ENCODE measurements at regions not wholly inside any gene's neighbourhood (a gene's known extent, or its start where the extent isn't known, plus 50 kb on each side); places are given as distances from the start of the nearest gene placed in this dataset.

- no peak overlapping the region for H3K4me3 ChIP-seq (ENCODE audit: low read length)
- H3K9ac ChIP-seq (ENCODE audit: low read length) = no peak overlapping the region
- H3F3A ChIP-seq (ENCODE audit: low read length, unreplicated experiment) = no peaks in the 10 kb centered on the region
- H3K36me3 ChIP-seq (ENCODE audit: low read depth, low read length) = no peaks in the 10 kb centered on the region
- intact Hi-C loops (cut with micrococcal nuclease) = no loop called here
- no peaks in the 10 kb centered on the region for H3K27me3 ChIP-seq (ENCODE audit: low read length)
- BruUV-seq (replicated peaks) = no TSS peak
- DNase-seq (no peak), ATAC-seq (no peak)
- no peak overlapping the region for H3K4me2 ChIP-seq (ENCODE audit: low read length)
- H4K20me1 ChIP-seq (ENCODE audit: low read length) = no peaks in the 10 kb centered on the region
- ChIA-PET POLR2A (ENCODE audit: unreplicated experiment) (no interaction called here), CTCF (no interaction called here)
- H3K27ac ChIP-seq (ENCODE audit: low read length) = no peak overlapping the region
- TF ChIP-seq, protein P1, sequence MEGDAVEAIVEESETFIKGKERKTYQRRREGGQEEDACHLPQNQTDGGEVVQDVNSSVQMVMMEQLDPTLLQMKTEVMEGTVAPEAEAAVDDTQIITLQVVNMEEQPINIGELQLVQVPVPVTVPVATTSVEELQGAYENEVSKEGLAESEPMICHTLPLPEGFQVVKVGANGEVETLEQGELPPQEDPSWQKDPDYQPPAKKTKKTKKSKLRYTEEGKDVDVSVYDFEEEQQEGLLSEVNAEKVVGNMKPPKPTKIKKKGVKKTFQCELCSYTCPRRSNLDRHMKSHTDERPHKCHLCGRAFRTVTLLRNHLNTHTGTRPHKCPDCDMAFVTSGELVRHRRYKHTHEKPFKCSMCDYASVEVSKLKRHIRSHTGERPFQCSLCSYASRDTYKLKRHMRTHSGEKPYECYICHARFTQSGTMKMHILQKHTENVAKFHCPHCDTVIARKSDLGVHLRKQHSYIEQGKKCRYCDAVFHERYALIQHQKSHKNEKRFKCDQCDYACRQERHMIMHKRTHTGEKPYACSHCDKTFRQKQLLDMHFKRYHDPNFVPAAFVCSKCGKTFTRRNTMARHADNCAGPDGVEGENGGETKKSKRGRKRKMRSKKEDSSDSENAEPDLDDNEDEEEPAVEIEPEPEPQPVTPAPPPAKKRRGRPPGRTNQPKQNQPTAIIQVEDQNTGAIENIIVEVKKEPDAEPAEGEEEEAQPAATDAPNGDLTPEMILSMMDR (conservative IDR thresholded peaks at IDR 0.05; ENCODE audit: low read depth, low read length) = no peak
- TF ChIP-seq EZH2 (IDR thresholded peaks at IDR 0.05; ENCODE audit: low read length, unreplicated experiment) = no peak
- TF ChIP-seq EZH2phosphoT487 (IDR thresholded peaks at IDR 0.05; ENCODE audit: borderline replicate concordance, low read length) = no peak
- no peaks in the 10 kb centered on the region for H3K79me2 ChIP-seq (ENCODE audit: low read length)
- no peaks in the 10 kb centered on the region for H3K4me1 ChIP-seq (ENCODE audit: insufficient read depth, low read length)
- no peaks in the 10 kb centered on the region for H3K9me2 ChIP-seq (replicated peaks; ENCODE audit: low read length)
- no peak overlapping the region for H2AFZ ChIP-seq (ENCODE audit: low read length)
- H3K9me3 ChIP-seq (ENCODE audit: low read length) = no peaks in the 10 kb centered on the region; the same call in 1 of the 2 replicates
Observed at GRCh38 chr11:80626721-80627120, 1185.9 kb upstream of the TENM4 start.

- DNase-seq = no peak
- Histone ChIP-seq H3K9ac (ENCODE audit: low read length) (no peak overlapping the region), H3K9me2 (replicated peaks; ENCODE audit: low read length) (no peaks in the 10 kb centered on the region), H3K27ac (ENCODE audit: low read length) (no peak overlapping the region), H3K4me3 (ENCODE audit: low read length) (no peak overlapping the region), H3K36me3 (ENCODE audit: low read depth, low read length) (no peaks in the 10 kb centered on the region), H2AFZ (ENCODE audit: low read length) (no peak overlapping the region), H4K20me1 (ENCODE audit: low read length) (no peaks in the 10 kb centered on the region), H3K4me2 (ENCODE audit: low read length) (no peak overlapping the region), H3K9me3 (ENCODE audit: low read length) (no peaks in the 10 kb centered on the region; the same call in 1 of the 2 replicates), H3K79me2 (ENCODE audit: low read length) (no peaks in the 10 kb centered on the region), H3F3A (ENCODE audit: low read length, unreplicated experiment) (no peaks in the 10 kb centered on the region), H3K27me3 (ENCODE audit: low read length) (no peaks in the 10 kb centered on the region), H3K4me1 (ENCODE audit: insufficient read depth, low read length) (no peaks in the 10 kb centered on the region)
- intact Hi-C loops (cut with micrococcal nuclease) = no loop called here
- TF ChIP-seq EZH2phosphoT487 (IDR thresholded peaks at IDR 0.05; ENCODE audit: borderline replicate concordance, low read length) (no peak), EZH2 (IDR thresholded peaks at IDR 0.05; ENCODE audit: low read length, unreplicated experiment) (no peak)
- TF ChIP-seq, protein P1 (conservative IDR thresholded peaks at IDR 0.05; ENCODE audit: low read depth, low read length) = no peak
- no TSS peak for BruUV-seq (replicated peaks)
- ATAC-seq = no peak
- ChIA-PET POLR2A (ENCODE audit: unreplicated experiment) (no interaction called here), CTCF (no interaction called here)
Observed at GRCh38 chr11:80625563-80625962, 1184.7 kb upstream of the TENM4 start.

- no peak overlapping the region for H2AFZ ChIP-seq (ENCODE audit: low read length)
- H3K36me3 ChIP-seq (ENCODE audit: low read depth, low read length) = no peaks in the 10 kb centered on the region
- ATAC-seq = no peak
- peaks cover 4% of the 10 kb centered on the region; the same call in 1 of the 2 replicates for H3K4me1 ChIP-seq (ENCODE audit: insufficient read depth, low read length)
- intact Hi-C loops (cut with micrococcal nuclease) = no loop called here
- H3F3A ChIP-seq (ENCODE audit: low read length, unreplicated experiment) = no peaks in the 10 kb centered on the region
- no peak overlapping the region for H3K4me2 ChIP-seq (ENCODE audit: low read length)
- H3K9ac ChIP-seq (ENCODE audit: low read length) = no peak overlapping the region
- CTCF ChIA-PET = no interaction called here
- TF ChIP-seq EZH2phosphoT487 (IDR thresholded peaks at IDR 0.05; ENCODE audit: borderline replicate concordance, low read length) = no peak
- TF ChIP-seq, protein P1 (conservative IDR thresholded peaks at IDR 0.05; ENCODE audit: low read depth, low read length) = no peak
- no peak for TF ChIP-seq EZH2 (IDR thresholded peaks at IDR 0.05; ENCODE audit: low read length, unreplicated experiment)
- POLR2A ChIA-PET (ENCODE audit: unreplicated experiment) = no interaction called here
- no peaks in the 10 kb centered on the region for H3K9me2 ChIP-seq (replicated peaks; ENCODE audit: low read length)
- H3K4me3 ChIP-seq (ENCODE audit: low read length) = no peak overlapping the region
- no peaks in the 10 kb centered on the region; the same call in 1 of the 2 replicates for H3K9me3 ChIP-seq (ENCODE audit: low read length)
- no peaks in the 10 kb centered on the region for H3K79me2 ChIP-seq (ENCODE audit: low read length)
- BruUV-seq (replicated peaks) = no TSS peak
- H4K20me1 ChIP-seq (ENCODE audit: low read length) = no peaks in the 10 kb centered on the region
- peak overlapping the region; percentile 27; the same call in 1 of the 2 replicates for H3K27ac ChIP-seq (ENCODE audit: low read length)
- H3K27me3 ChIP-seq (ENCODE audit: low read length) = no peaks in the 10 kb centered on the region
- DNase-seq = peak; percentile 52
Observed at GRCh38 chr11:80621871-80622270, 1181.0 kb upstream of the TENM4 start.

All from PC-3 (cell line).